Thyroid gland (tissue), 4 donors: ENCODE measurements at regions not wholly inside any gene's neighbourhood (a gene's known extent, or its start where the extent isn't known, plus 50 kb on each side); places are given as distances from the start of the nearest gene placed in this dataset.

Experiments
- CTCF ChIP-seq, 6 experiments: fragments of 200-600 bp in 3 of 6; fragments of 450-650 bp in 3 of 6; sonication (generic) in 3 of 6; IDR thresholded peaks; one replicate each; pipeline ENCODE4 v1.5.1; 2016 to 2019; ENCODE audit warnings: antibody characterized with exemption in 6 of 6, mild to moderate bottlenecking in 2 of 6, inconsistent platforms in 1 of 6, moderate library complexity in 1 of 6
- POLR2A ChIP-seq, 2 donors: fragments of 450-650 bp; IDR thresholded peaks; one replicate each; pipeline ENCODE4 v1.6.1; 2017; ENCODE audit warnings: antibody characterized with exemption in 2 of 2, mild to moderate bottlenecking in 2 of 2, moderate library complexity in 1 of 2

GRCh38 chr5:90022002-90022710, 387.4 kb downstream of the CETN3 start:
- TF ChIP-seq CTCF (IDR thresholded peaks at IDR 0.05) (no peak), POLR2A (IDR thresholded peaks at IDR 0.05) (no peak)
